SH-SY5Y (cell line): ENCODE measurements at regions not wholly inside any gene's neighbourhood (a gene's known extent, or its start where the extent isn't known, plus 50 kb on each side); places are given as distances from the start of the nearest gene placed in this dataset.

Source experiments
- GATA2 ChIP-seq: IDR thresholded peaks from 2 replicates; pipeline ENCODE4 v1.6.1; 2011; ENCODE audit warnings: mild to moderate bottlenecking, low read depth, low read length
- GATA3 ChIP-seq: IDR thresholded peaks from 2 replicates; pipeline ENCODE4 v1.6.1; 2011; ENCODE audit warnings: low read depth, mild to moderate bottlenecking, low read length, moderate library complexity

- no peak for TF ChIP-seq GATA2
- no peak for TF ChIP-seq GATA3
Observed at GRCh38 chr13:68984688-68985319, 1122.8 kb upstream of the ATXN8OS start.
